IPS-18a (cell line): ENCODE measurements at regions not wholly inside any gene's neighbourhood (a gene's known extent, or its start where the extent isn't known, plus 50 kb on each side); places are given as distances from the start of the nearest gene placed in this dataset.

ENCODE experiments used
- H3K27ac ChIP-seq: one replicate; pipeline ENCODE4 v1.5.1; 2013; ENCODE audit warnings: low read length
- H3K27me3 ChIP-seq: one replicate; pipeline ENCODE4 v1.6.1; 2013; ENCODE audit warnings: mild to moderate bottlenecking, low read length; ENCODE audit not compliant: control insufficient read depth, insufficient read depth
- H3K36me3 ChIP-seq: one replicate; pipeline ENCODE4 v1.6.1; 2013; ENCODE audit warnings: low read depth, low read length; ENCODE audit not compliant: control insufficient read depth
- H3K4me1 ChIP-seq: one replicate; pipeline ENCODE4 v1.6.1; 2013; ENCODE audit warnings: low read depth, low read length; ENCODE audit not compliant: control insufficient read depth
- H3K4me3 ChIP-seq: one replicate; pipeline ENCODE4 v1.5.1; 2013; ENCODE audit warnings: low read length
- H3K9ac ChIP-seq: one replicate; pipeline ENCODE4 v1.6.1; 2013; ENCODE audit warnings: mild to moderate bottlenecking, low read length, moderate library complexity
- H3K9me3 ChIP-seq: one replicate; pipeline ENCODE4 v1.6.1; 2013; ENCODE audit warnings: low read depth, low read length; ENCODE audit not compliant: control insufficient read depth

GRCh38 chr9:28249424-28249823 is 676.1 kb upstream of the C9orf72 start:
- H3K4me3 ChIP-seq, result no peak overlapping the region
- H3K27ac ChIP-seq, result no peak overlapping the region
- H3K4me1 ChIP-seq, result peaks cover 6% of the 10 kb centered on the region
- H3K9ac ChIP-seq, result no peak overlapping the region
- no peaks in the 10 kb centered on the region for H3K9me3 ChIP-seq
- no peaks in the 10 kb centered on the region for H3K27me3 ChIP-seq
- H3K36me3 ChIP-seq, result no peaks in the 10 kb centered on the region

DNA sequence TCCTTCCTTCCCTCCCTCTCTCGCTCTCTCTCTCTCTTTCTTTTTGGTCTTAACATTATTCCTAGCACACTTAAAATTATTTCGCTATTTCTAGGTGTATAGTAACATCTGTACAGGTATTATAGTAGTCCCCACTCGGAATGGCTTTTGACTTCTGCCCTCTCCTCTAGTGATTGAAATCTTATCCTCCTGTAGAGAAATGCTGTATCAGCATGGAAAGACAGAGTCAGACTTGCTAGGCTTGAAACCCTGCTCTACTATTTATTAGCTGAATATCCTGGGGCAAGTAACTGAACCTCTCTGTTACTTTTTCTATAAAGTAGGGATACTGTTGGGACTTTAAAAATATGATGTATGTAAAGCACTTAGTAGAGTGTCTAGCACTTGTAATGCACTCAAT is 681.9 kb upstream of the C9orf72 start:
- H3K27me3 ChIP-seq, result no peaks in the 10 kb centered on the region
- H3K4me1 ChIP-seq, result no peaks in the 10 kb centered on the region
- no peak overlapping the region for H3K9ac ChIP-seq
- no peak overlapping the region for H3K27ac ChIP-seq
- H3K4me3 ChIP-seq, result no peak overlapping the region
- no peaks in the 10 kb centered on the region for H3K36me3 ChIP-seq
- H3K9me3 ChIP-seq, result no peaks in the 10 kb centered on the region

- Histone ChIP-seq H3K27ac (no peak overlapping the region), H3K9me3 (no peaks in the 10 kb centered on the region), H3K4me3 (no peak overlapping the region), H3K36me3 (no peaks in the 10 kb centered on the region), H3K27me3 (no peaks in the 10 kb centered on the region), H3K9ac (no peak overlapping the region), H3K4me1 (no peaks in the 10 kb centered on the region)
These were observed 687.0 kb upstream of the C9orf72 start for GRCh38 chr9:28260330-28260729.

- Histone ChIP-seq H3K4me1 (no peaks in the 10 kb centered on the region), H3K4me3 (no peak overlapping the region), H3K9me3 (no peaks in the 10 kb centered on the region), H3K9ac (no peak overlapping the region), H3K36me3 (no peaks in the 10 kb centered on the region), H3K27me3 (no peaks in the 10 kb centered on the region), H3K27ac (no peak overlapping the region)
These were observed 691.1 kb upstream of the C9orf72 start for GRCh38 chr9:28264368-28264767.

GRCh38 chr9:28267351-28267750 is 694.1 kb upstream of the C9orf72 start:
- H3K4me3 ChIP-seq, result no peak overlapping the region
- no peak overlapping the region for H3K9ac ChIP-seq
- no peaks in the 10 kb centered on the region for H3K36me3 ChIP-seq
- H3K27me3 ChIP-seq, result no peaks in the 10 kb centered on the region
- H3K27ac ChIP-seq, result no peak overlapping the region
- no peaks in the 10 kb centered on the region for H3K4me1 ChIP-seq
- no peaks in the 10 kb centered on the region for H3K9me3 ChIP-seq

- Histone ChIP-seq H3K36me3 (no peaks in the 10 kb centered on the region), H3K4me3 (no peak overlapping the region), H3K9ac (no peak overlapping the region), H3K4me1 (no peaks in the 10 kb centered on the region), H3K27me3 (no peaks in the 10 kb centered on the region), H3K9me3 (no peaks in the 10 kb centered on the region), H3K27ac (no peak overlapping the region)
These were observed 696.9 kb upstream of the C9orf72 start for GRCh38 chr9:28270156-28270555.

- no peak overlapping the region for H3K9ac ChIP-seq
- no peaks in the 10 kb centered on the region for H3K36me3 ChIP-seq
- H3K27me3 ChIP-seq, result no peaks in the 10 kb centered on the region
- H3K9me3 ChIP-seq, result no peaks in the 10 kb centered on the region
- H3K27ac ChIP-seq, result no peak overlapping the region
- H3K4me3 ChIP-seq, result no peak overlapping the region
- H3K4me1 ChIP-seq, result no peaks in the 10 kb centered on the region
These were observed 698.8 kb upstream of the C9orf72 start for GRCh38 chr9:28272127-28272526.

- Histone ChIP-seq H3K36me3 (no peaks in the 10 kb centered on the region), H3K27ac (no peak overlapping the region), H3K4me3 (no peak overlapping the region), H3K27me3 (no peaks in the 10 kb centered on the region), H3K9me3 (no peaks in the 10 kb centered on the region), H3K4me1 (peaks cover 7% of the 10 kb centered on the region), H3K9ac (no peak overlapping the region)
These were observed 714.2 kb upstream of the C9orf72 start for GRCh38 chr9:28287455-28287854.

GRCh38 chr9:28289746-28290145 is 716.5 kb upstream of the C9orf72 start:
- Histone ChIP-seq H3K27ac (no peak overlapping the region), H3K4me3 (no peak overlapping the region), H3K9me3 (no peaks in the 10 kb centered on the region), H3K4me1 (peaks cover 4% of the 10 kb centered on the region), H3K36me3 (no peaks in the 10 kb centered on the region), H3K27me3 (no peaks in the 10 kb centered on the region), H3K9ac (no peak overlapping the region)

DNA sequence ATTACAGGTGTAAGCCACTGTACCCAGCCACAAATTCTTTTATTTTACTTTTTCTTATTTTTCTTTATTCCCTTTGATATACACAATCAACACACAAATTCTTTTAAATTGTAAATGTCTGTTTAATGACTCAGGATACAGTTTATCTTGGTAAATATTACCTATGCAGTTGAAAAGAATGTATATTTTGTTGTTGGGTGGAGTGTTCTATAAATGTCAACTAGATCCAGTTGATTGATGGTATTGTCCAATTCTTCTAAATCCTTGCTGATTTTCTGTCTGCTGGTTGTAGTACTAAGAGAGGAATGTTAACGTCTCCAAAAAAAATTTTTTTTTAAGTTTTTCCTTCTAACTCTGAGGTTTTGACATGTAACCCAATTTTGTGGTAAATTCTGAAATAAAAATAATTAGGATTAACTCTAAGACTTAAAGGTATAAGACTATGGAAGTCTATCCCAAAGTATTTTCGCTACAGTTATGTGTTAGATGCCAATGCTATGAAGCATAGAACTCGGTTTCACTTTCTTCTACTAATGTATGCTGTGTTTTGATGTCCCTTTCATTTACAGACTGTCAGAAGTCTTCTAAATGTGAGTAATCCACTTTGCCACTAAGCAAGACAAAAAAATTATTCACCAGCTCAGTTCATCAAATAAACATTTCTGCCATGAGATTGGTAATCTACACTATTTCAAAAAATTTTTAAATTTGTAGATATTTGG is 720.2 kb upstream of the C9orf72 start:
- Histone ChIP-seq H3K4me3 (no peak overlapping the region), H3K36me3 (no peaks in the 10 kb centered on the region), H3K4me1 (peaks cover 4% of the 10 kb centered on the region), H3K27me3 (no peaks in the 10 kb centered on the region), H3K9me3 (no peaks in the 10 kb centered on the region), H3K9ac (no peak overlapping the region), H3K27ac (no peak overlapping the region)

DNA sequence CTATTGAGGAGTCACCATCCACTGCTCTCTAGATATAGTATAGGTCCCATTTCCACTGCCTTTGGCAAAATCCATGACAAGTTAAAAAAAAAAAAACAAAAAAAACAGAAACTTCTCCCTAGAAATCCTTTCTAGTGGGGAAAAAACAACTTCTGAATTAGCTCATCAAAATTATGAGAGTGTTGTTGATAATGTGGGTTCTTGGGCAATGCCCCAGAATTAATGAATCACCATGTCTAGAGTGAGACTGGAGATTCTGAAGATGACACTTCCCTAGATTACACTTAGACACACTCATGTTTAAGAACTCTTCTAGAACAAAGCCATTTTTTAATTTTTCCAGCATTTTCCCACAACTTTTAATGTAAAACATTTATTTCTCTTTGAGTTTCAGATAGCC is 728.0 kb upstream of the C9orf72 start:
- Histone ChIP-seq H3K4me3 (no peak overlapping the region), H3K9me3 (no peaks in the 10 kb centered on the region), H3K4me1 (no peaks in the 10 kb centered on the region), H3K36me3 (no peaks in the 10 kb centered on the region), H3K27me3 (no peaks in the 10 kb centered on the region), H3K27ac (no peak overlapping the region), H3K9ac (no peak overlapping the region)

DNA sequence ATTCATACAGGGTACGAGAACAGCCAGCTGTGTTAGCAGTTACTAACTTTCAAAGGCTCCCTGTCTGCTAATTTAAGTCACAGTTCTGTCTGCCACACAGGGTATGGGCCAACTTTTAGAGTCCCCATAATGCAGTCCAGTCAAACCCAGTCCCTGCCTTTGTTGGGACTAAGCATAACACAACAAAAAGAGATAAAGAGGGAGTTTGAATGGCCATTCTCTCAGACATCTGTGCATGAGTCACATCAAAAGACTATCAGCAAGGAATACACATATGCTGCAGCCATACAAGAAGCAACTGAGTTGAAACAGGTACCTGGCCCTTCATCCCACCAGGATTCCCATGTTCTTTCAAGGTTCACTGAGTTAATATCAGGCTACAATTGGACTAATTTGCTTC is 744.5 kb upstream of the C9orf72 start:
- Histone ChIP-seq H3K36me3 (no peaks in the 10 kb centered on the region), H3K27me3 (no peaks in the 10 kb centered on the region), H3K27ac (no peak overlapping the region), H3K4me3 (no peak overlapping the region), H3K9me3 (no peaks in the 10 kb centered on the region), H3K9ac (no peak overlapping the region), H3K4me1 (no peaks in the 10 kb centered on the region)
